ENCODE measurements at regions not wholly inside any gene's neighbourhood (a gene's known extent, or its start where the extent isn't known, plus 50 kb on each side); places are given as distances from the start of the nearest gene placed in this dataset.

DNA sequence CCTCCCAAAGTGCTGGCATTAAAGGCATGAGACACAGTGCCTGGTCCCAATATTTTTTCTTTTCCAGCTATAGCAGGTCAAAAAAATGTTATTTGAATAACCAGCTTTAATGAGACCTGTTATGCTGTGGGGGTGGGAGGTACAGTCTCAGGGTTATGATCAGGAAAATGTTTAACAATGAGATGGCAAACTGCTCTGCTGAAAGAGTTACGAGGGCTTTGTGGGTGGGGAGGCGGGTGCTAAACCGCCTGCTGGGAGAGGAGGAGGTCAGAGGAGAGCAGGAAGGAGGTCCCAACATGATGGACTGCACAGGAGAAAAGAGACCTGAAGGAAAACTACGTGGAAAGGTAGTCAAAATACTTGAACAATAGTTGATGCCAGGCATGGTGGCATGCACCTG lies 126.0 kb upstream of the B3GALT2 start:
- TF ChIP-seq, protein P1, sequence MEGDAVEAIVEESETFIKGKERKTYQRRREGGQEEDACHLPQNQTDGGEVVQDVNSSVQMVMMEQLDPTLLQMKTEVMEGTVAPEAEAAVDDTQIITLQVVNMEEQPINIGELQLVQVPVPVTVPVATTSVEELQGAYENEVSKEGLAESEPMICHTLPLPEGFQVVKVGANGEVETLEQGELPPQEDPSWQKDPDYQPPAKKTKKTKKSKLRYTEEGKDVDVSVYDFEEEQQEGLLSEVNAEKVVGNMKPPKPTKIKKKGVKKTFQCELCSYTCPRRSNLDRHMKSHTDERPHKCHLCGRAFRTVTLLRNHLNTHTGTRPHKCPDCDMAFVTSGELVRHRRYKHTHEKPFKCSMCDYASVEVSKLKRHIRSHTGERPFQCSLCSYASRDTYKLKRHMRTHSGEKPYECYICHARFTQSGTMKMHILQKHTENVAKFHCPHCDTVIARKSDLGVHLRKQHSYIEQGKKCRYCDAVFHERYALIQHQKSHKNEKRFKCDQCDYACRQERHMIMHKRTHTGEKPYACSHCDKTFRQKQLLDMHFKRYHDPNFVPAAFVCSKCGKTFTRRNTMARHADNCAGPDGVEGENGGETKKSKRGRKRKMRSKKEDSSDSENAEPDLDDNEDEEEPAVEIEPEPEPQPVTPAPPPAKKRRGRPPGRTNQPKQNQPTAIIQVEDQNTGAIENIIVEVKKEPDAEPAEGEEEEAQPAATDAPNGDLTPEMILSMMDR (IDR thresholded peaks at IDR 0.05 in 2 of 3, conservative IDR thresholded peaks at IDR 0.05 in 1 of 3; ENCODE audit: borderline replicate concordance in 1 of 3, insufficient read depth in 1 of 3, low read depth in 2 of 3, low read length in 2 of 3), result no peak
- no peak for TF ChIP-seq EZH2 (IDR thresholded peaks at IDR 0.05)
- TF ChIP-seq, protein P2, sequence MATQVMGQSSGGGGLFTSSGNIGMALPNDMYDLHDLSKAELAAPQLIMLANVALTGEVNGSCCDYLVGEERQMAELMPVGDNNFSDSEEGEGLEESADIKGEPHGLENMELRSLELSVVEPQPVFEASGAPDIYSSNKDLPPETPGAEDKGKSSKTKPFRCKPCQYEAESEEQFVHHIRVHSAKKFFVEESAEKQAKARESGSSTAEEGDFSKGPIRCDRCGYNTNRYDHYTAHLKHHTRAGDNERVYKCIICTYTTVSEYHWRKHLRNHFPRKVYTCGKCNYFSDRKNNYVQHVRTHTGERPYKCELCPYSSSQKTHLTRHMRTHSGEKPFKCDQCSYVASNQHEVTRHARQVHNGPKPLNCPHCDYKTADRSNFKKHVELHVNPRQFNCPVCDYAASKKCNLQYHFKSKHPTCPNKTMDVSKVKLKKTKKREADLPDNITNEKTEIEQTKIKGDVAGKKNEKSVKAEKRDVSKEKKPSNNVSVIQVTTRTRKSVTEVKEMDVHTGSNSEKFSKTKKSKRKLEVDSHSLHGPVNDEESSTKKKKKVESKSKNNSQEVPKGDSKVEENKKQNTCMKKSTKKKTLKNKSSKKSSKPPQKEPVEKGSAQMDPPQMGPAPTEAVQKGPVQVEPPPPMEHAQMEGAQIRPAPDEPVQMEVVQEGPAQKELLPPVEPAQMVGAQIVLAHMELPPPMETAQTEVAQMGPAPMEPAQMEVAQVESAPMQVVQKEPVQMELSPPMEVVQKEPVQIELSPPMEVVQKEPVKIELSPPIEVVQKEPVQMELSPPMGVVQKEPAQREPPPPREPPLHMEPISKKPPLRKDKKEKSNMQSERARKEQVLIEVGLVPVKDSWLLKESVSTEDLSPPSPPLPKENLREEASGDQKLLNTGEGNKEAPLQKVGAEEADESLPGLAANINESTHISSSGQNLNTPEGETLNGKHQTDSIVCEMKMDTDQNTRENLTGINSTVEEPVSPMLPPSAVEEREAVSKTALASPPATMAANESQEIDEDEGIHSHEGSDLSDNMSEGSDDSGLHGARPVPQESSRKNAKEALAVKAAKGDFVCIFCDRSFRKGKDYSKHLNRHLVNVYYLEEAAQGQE (IDR thresholded peaks at IDR 0.05; ENCODE audit: low read depth), result no peak
- TF ChIP-seq POLR2A (IDR thresholded peaks at IDR 0.05; ENCODE audit: borderline replicate concordance, extremely low read depth, insufficient read depth, insufficient read length), result no peak
- no peak for TF ChIP-seq EZH2phosphoT487 (IDR thresholded peaks at IDR 0.05; ENCODE audit: borderline replicate concordance)
- TF ChIP-seq RAD21 (IDR thresholded peaks at IDR 0.05; ENCODE audit: low read depth), result no peak
- no peak for TF ChIP-seq ZNF274 (IDR thresholded peaks at IDR 0.05; ENCODE audit: low read depth, low read length)
- no peak for TF ChIP-seq JUND (IDR thresholded peaks at IDR 0.05)
- no peak for TF ChIP-seq SIN3A (IDR thresholded peaks at IDR 0.05; ENCODE audit: low read depth)
- TF ChIP-seq SP1 (IDR thresholded peaks at IDR 0.05; ENCODE audit: low read depth), result no peak

Measured in HCT116 (cell line).